Suprapubic skin (tissue), 3 donors: ENCODE measurements at regions not wholly inside any gene's neighbourhood (a gene's known extent, or its start where the extent isn't known, plus 50 kb on each side); places are given as distances from the start of the nearest gene placed in this dataset.

Source experiments
- POLR2AphosphoS5 ChIP-seq, 3 donors: sonication (generic); formaldehyde crosslinking; IDR thresholded peaks; one replicate each; pipeline ENCODE4 v1.6.1; 2017; ENCODE audit warnings: antibody characterized with exemption in 3 of 3
- TF ChIP-seq, protein P1 (sequence below), 2 donors: fragments of 200-600 bp in 1 of 2; fragments of 450-650 bp in 1 of 2; sonication (generic) in 1 of 2; IDR thresholded peaks; one replicate each; pipeline ENCODE4 v1.5.1; 2016 to 2019; ENCODE audit warnings: antibody characterized with exemption in 2 of 2, mild to moderate bottlenecking in 1 of 2, moderate library complexity in 1 of 2

DNA sequence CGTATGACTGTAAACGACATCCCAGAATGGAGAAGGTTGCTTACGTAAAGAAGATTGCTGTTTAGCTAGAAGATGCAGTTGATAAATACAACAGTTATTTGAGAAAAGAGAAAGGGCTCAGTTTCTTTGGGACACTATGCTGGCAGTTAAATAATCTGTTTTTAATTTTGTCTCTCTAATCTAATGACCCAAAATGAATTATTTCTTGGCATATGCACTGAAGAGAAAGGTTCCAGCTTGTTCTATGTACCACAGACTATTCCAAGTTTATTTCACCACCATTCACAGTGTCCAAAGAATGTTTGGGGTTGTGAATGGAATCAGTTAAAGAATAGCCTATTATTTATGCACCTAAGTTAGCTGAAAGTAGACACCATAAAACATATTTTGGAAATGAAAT lies 449.9 kb downstream of the RNF144B start:
- no peak for TF ChIP-seq POLR2AphosphoS5 (IDR thresholded peaks at IDR 0.05)
- TF ChIP-seq, protein P1, sequence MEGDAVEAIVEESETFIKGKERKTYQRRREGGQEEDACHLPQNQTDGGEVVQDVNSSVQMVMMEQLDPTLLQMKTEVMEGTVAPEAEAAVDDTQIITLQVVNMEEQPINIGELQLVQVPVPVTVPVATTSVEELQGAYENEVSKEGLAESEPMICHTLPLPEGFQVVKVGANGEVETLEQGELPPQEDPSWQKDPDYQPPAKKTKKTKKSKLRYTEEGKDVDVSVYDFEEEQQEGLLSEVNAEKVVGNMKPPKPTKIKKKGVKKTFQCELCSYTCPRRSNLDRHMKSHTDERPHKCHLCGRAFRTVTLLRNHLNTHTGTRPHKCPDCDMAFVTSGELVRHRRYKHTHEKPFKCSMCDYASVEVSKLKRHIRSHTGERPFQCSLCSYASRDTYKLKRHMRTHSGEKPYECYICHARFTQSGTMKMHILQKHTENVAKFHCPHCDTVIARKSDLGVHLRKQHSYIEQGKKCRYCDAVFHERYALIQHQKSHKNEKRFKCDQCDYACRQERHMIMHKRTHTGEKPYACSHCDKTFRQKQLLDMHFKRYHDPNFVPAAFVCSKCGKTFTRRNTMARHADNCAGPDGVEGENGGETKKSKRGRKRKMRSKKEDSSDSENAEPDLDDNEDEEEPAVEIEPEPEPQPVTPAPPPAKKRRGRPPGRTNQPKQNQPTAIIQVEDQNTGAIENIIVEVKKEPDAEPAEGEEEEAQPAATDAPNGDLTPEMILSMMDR (IDR thresholded peaks at IDR 0.05) = no peak
